ENCODE measurements at regions not wholly inside any gene's neighbourhood (a gene's known extent, or its start where the extent isn't known, plus 50 kb on each side); places are given as distances from the start of the nearest gene placed in this dataset.
A peak's percentile ranks its signal among the peaks of the same experiment; 100 is the strongest.

DNA sequence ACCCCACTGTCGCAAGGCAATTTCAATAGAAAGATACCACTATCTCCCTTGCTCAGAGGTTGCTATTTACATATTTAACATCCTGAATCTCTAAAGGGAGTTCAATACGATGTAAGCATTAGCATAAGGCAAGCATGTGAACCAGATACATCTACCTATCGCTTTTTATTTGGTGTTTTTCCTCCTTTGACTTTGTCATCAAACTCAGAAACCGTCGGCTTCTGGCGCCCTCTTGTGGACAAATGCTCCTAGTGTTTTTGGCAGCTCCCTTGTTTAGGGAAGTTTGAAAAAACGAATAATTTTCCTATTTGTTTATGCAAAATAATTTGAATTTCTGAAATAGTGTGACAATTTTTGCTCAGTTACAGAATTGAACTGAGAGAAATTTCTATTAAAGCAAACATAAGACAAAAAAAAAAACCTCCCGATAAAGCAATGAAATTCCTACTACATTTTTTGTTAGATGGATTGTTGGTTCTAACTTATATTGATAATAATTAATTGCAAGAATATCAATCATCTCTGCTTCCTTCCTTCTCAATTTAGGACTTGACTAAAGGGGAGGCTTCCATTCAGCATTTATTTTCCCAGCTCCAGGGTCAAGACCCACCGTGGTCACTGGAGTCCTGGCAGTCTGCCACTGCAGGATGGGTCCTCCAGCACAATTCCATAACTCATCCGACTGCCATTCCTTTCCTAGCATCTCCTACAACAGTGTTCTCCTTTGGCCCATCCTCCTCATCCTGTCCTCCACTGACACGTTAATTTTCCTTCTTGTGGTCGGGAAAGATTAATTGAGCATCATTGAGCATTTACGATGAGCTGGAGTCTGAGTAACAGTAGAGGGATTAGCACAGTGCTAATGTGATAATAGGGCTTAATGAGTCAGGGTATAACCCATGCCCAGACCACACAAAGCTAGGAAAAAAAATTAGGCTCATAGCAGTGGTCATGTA, 131.8 kb upstream of the CHD1 start:
- no peak overlapping the region for H3K4me3 ChIP-seq (ENCODE audit: low read depth, low read length)
- TF ChIP-seq, protein P1, sequence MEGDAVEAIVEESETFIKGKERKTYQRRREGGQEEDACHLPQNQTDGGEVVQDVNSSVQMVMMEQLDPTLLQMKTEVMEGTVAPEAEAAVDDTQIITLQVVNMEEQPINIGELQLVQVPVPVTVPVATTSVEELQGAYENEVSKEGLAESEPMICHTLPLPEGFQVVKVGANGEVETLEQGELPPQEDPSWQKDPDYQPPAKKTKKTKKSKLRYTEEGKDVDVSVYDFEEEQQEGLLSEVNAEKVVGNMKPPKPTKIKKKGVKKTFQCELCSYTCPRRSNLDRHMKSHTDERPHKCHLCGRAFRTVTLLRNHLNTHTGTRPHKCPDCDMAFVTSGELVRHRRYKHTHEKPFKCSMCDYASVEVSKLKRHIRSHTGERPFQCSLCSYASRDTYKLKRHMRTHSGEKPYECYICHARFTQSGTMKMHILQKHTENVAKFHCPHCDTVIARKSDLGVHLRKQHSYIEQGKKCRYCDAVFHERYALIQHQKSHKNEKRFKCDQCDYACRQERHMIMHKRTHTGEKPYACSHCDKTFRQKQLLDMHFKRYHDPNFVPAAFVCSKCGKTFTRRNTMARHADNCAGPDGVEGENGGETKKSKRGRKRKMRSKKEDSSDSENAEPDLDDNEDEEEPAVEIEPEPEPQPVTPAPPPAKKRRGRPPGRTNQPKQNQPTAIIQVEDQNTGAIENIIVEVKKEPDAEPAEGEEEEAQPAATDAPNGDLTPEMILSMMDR (IDR thresholded peaks at IDR 0.05) = peak; percentile 82

DNA sequence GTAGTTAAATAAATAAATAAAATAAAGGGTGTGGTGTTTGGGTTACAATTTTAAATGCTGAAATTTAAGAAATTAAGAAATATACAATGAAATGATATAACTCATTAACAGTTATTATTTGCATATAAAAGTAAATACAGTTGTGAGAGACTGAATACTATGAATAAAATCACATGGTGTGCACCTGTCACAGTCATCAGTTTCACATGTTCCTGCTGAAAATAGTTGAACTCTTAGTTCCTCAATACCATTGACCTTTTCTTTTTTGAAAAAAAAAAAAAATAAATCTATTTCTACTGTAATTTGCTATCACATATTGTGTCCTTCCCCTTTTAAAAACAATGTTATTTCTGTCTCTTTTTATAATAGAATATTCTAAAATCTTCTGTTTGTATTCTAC, 130.9 kb upstream of the CHD1 start:
- no peaks in the 10 kb centered on the region for H3K4me1 ChIP-seq
- H3K9ac ChIP-seq = no peak overlapping the region
- H3K9me3 ChIP-seq (ENCODE audit: control insufficient read depth, low read length) = no peaks in the 10 kb centered on the region
- no peak overlapping the region for H3K27ac ChIP-seq
- TF ChIP-seq, protein P1 (IDR thresholded peaks at IDR 0.05) = no peak
- no peaks in the 10 kb centered on the region for H3K27me3 ChIP-seq (ENCODE audit: control insufficient read depth, insufficient read depth, low read length)
- H3K36me3 ChIP-seq (ENCODE audit: control insufficient read depth, insufficient read depth, low read length) = no peaks in the 10 kb centered on the region
- H3K4me2 ChIP-seq (ENCODE audit: low read length) = no peak overlapping the region
- H3K79me2 ChIP-seq = no peaks in the 10 kb centered on the region
- no peak overlapping the region for H2AFZ ChIP-seq
- H3K4me3 ChIP-seq (ENCODE audit: low read depth, low read length) = no peak overlapping the region

More for the DNA sequence above, 131.8 kb upstream of the CHD1 start:
- H3K4me1 ChIP-seq = no peaks in the 10 kb centered on the region
- no peaks in the 10 kb centered on the region for H3K9me3 ChIP-seq (ENCODE audit: control insufficient read depth, low read length)
- H3K9ac ChIP-seq = no peak overlapping the region
- H3K27me3 ChIP-seq (ENCODE audit: control insufficient read depth, insufficient read depth, low read length) = no peaks in the 10 kb centered on the region
- no peak overlapping the region for H3K27ac ChIP-seq
- no peak overlapping the region for H3K4me2 ChIP-seq (ENCODE audit: low read length)
- peak overlapping the region; percentile 8 for H2AFZ ChIP-seq
- H3K36me3 ChIP-seq (ENCODE audit: control insufficient read depth, insufficient read depth, low read length) = no peaks in the 10 kb centered on the region
- no peaks in the 10 kb centered on the region for H3K79me2 ChIP-seq

DNA sequence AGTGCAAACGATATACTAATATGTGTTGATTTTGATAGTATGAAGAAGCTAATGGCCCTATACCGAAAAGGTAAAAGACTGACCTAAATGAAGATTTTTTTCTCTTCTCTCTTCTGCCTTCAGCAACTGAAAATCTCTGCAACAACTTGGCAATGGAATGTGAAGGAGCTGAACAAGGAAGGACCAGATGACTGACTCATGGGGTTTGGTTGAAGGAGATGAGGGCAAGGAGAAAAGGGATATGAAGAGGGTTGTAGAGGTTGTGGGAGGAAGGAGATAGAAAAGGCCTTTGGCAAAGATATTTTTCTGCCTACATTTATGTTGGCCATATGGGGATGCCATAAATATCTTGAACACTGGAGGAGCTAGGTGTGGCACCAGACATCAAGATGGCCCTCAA, 129.7 kb upstream of the CHD1 start:
- no peaks in the 10 kb centered on the region for H3K36me3 ChIP-seq (ENCODE audit: control insufficient read depth, insufficient read depth, low read length)
- H3K9ac ChIP-seq = no peak overlapping the region
- H3K27me3 ChIP-seq (ENCODE audit: control insufficient read depth, insufficient read depth, low read length) = no peaks in the 10 kb centered on the region
- H3K4me1 ChIP-seq = no peaks in the 10 kb centered on the region
- H3K27ac ChIP-seq = no peak overlapping the region
- H3K4me2 ChIP-seq (ENCODE audit: low read length) = no peak overlapping the region
- TF ChIP-seq, protein P1 (IDR thresholded peaks at IDR 0.05) = no peak
- no peaks in the 10 kb centered on the region for H3K9me3 ChIP-seq (ENCODE audit: control insufficient read depth, low read length)
- H3K79me2 ChIP-seq = no peaks in the 10 kb centered on the region
- H3K4me3 ChIP-seq (ENCODE audit: low read depth, low read length) = no peak overlapping the region
- no peak overlapping the region for H2AFZ ChIP-seq

DNA sequence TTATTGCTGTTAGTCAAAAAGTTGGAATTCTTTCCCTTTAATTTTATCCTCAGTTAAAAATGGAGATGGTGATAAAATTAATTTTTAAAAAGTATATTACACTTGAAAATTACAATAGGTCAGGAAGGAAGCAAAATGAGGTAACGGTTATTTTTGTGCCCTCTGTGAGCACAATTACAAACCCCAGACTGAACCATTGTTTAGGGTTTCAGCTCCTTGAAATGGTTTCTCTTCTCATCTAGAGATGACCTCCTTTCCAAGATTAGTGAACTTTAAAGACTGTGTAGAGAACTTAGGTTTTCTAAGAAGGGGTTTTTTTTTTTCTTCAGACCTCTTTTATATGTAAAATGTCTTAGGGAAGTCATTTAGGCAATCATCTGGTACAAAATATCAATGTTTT, 126.2 kb upstream of the CHD1 start:
- no peak overlapping the region for H3K9ac ChIP-seq

More for the DNA sequence above, 126.2 kb upstream of the CHD1 start:
- H3K27ac ChIP-seq = no peak overlapping the region
- no peak overlapping the region for H2AFZ ChIP-seq
- H3K9me3 ChIP-seq (ENCODE audit: control insufficient read depth, low read length) = no peaks in the 10 kb centered on the region
- no peaks in the 10 kb centered on the region for H3K4me1 ChIP-seq
- H3K4me2 ChIP-seq (ENCODE audit: low read length) = no peak overlapping the region
- no peak overlapping the region for H3K4me3 ChIP-seq (ENCODE audit: low read depth, low read length)
- no peaks in the 10 kb centered on the region for H3K79me2 ChIP-seq
- H3K36me3 ChIP-seq (ENCODE audit: control insufficient read depth, insufficient read depth, low read length) = no peaks in the 10 kb centered on the region
- no peaks in the 10 kb centered on the region for H3K27me3 ChIP-seq (ENCODE audit: control insufficient read depth, insufficient read depth, low read length)
- TF ChIP-seq, protein P1 (IDR thresholded peaks at IDR 0.05) = no peak
